ENCODE measurements at regions not wholly inside any gene's neighbourhood (a gene's known extent, or its start where the extent isn't known, plus 50 kb on each side); places are given as distances from the start of the nearest gene placed in this dataset.

- TF ChIP-seq TOX (CRISPR knock-in tag; IDR thresholded peaks at IDR 0.05; ENCODE audit: borderline replicate concordance): no peak
- no peak for TF ChIP-seq ZNF565 (CRISPR knock-in tag; conservative IDR thresholded peaks at IDR 0.05; ENCODE audit: low read depth)
- TF ChIP-seq CREB5 (CRISPR knock-in tag; IDR thresholded peaks at IDR 0.05; ENCODE audit: low read depth): no peak
- TF ChIP-seq ZFP30 (CRISPR knock-in tag; IDR thresholded peaks at IDR 0.05): no peak
- no peak for TF ChIP-seq ZNF8 (CRISPR knock-in tag; IDR thresholded peaks at IDR 0.05)
- TF ChIP-seq ZFP3 (CRISPR knock-in tag; IDR thresholded peaks at IDR 0.05): no peak
- TF ChIP-seq GLIS3 (CRISPR knock-in tag; IDR thresholded peaks at IDR 0.05): no peak
- no peak for TF ChIP-seq TSHZ2 (CRISPR knock-in tag; IDR thresholded peaks at IDR 0.05)
Measured at GRCh38 chr21:35191128-35191527, 142.0 kb upstream of the RUNX1 start.

All from SK-N-SH treated with all-trans-retinoic acid at 6 μM for 48 hours (cell line).